DND-41 (cell line): ENCODE measurements at regions not wholly inside any gene's neighbourhood (a gene's known extent, or its start where the extent isn't known, plus 50 kb on each side); places are given as distances from the start of the nearest gene placed in this dataset.

Source experiments
- CTCF ChIP-seq: IDR thresholded peaks from 2 replicates; pipeline ENCODE4 v1.5.1; 2012; ENCODE audit warnings: borderline replicate concordance, low read length, moderate library complexity, mild to moderate bottlenecking; ENCODE audit not compliant: poor library complexity, severe bottlenecking; ENCODE audit errors: extremely low read depth
- EZH2 ChIP-seq: IDR thresholded peaks from 3 replicates; pipeline ENCODE4 v1.6.1; 2012; ENCODE audit warnings: borderline replicate concordance, low read depth, mild to moderate bottlenecking, moderate library complexity, low read length, inconsistent platforms; ENCODE audit not compliant: severe bottlenecking

GRCh38 chr2:192645811-192646598 lies 451.3 kb upstream of the TMEFF2 start:
- TF ChIP-seq CTCF = no peak
- TF ChIP-seq EZH2 = no peak
